Transverse colon (tissue), 4 donors: ENCODE measurements at regions not wholly inside any gene's neighbourhood (a gene's known extent, or its start where the extent isn't known, plus 50 kb on each side); places are given as distances from the start of the nearest gene placed in this dataset.

ENCODE experiments used
- CTCF ChIP-seq, 5 experiments: fragments of 200-600 bp in 3 of 5; fragments of 450-650 bp in 2 of 5; sonication (generic) in 3 of 5; IDR thresholded peaks; 1 replicate in 2 of 5; 2 replicates in 3 of 5; pipeline ENCODE4 v1.5.1; 2016 to 2017; ENCODE audit warnings: antibody characterized with exemption in 5 of 5, inconsistent platforms in 3 of 5, mild to moderate bottlenecking in 2 of 5, moderate library complexity in 1 of 5
- EP300 ChIP-seq: sonication (generic); formaldehyde crosslinking; IDR thresholded peaks from one replicate; pipeline ENCODE4 v1.6.1; 2017; ENCODE audit warnings: antibody characterized with exemption, low read depth
- POLR2A ChIP-seq: fragments of 450-650 bp; IDR thresholded peaks from one replicate; pipeline ENCODE4 v1.6.1; 2016; ENCODE audit warnings: antibody characterized with exemption, mild to moderate bottlenecking, moderate library complexity
- POLR2AphosphoS5 ChIP-seq, 3 donors: sonication (generic); formaldehyde crosslinking; IDR thresholded peaks; one replicate each; pipeline ENCODE4 v1.6.1; 2016; ENCODE audit warnings: antibody characterized with exemption in 3 of 3

- TF ChIP-seq CTCF (IDR thresholded peaks at IDR 0.05) (no peak), POLR2A (no peak), EP300 (no peak), POLR2AphosphoS5 (IDR thresholded peaks at IDR 0.05) (no peak)
Observed at GRCh38 chr15:46331546-46331945, 696.7 kb downstream of the SQOR start.
